Activated CD8-positive, alpha-beta memory T cell treated with anti-CD3 and anti-CD28 coated beads, Interleukin-2, amount 50 U/mL, for 4 hours (primary cell): ENCODE measurements at regions not wholly inside any gene's neighbourhood (a gene's known extent, or its start where the extent isn't known, plus 50 kb on each side); places are given as distances from the start of the nearest gene placed in this dataset.

Experiments used
- DNase-seq: peaks from one replicate; pipeline ENCODE4 v3.0.0-alpha.2; 2020

DNA sequence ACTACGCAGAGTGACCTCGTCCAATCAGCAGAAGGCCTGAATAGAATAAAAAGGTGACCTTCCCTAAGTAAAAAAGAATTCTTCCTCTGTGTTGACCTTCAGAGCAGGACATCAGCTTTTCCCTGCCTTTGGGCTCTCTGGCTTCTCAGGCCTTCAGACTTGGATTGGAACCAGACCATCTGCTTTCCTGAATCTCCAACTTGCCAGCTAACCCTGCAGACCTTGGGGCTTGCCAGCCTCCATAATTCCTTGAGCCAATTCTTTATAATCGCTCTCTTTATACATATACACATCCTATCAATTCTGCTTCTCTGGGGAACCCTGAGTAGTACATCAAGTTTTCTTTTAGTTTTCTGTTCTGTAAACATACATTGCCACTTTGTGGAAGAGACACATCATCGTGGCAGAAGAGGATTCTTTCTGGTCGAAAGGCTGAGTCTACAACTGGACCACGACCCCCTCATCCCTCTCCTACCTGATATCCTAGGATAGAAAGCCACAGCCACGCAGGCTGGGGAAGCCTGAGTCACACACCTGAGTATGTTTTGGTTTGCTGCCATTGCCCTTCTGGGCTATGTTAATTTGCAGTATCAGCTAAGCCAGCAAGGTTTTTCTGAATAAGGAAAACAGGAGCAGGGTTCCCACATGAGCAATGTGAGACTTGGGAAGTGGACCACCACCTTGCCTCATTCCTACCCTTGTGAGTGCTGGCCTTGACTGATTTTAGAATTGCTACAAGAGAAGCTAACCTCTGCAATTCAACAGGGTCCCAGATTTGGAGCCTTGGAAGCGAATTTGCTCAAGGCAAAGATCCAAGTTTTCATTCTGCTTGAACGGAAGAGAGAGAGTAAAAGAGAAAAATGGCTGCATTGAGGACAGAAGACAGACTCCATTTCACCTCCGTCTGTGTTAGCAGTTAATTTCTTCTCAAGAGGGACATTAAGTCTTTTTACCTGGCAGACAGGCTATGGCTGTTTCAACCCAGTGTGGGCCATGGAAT is 445.2 kb upstream of the FZD8 start:
- no peak for DNase-seq

DNA sequence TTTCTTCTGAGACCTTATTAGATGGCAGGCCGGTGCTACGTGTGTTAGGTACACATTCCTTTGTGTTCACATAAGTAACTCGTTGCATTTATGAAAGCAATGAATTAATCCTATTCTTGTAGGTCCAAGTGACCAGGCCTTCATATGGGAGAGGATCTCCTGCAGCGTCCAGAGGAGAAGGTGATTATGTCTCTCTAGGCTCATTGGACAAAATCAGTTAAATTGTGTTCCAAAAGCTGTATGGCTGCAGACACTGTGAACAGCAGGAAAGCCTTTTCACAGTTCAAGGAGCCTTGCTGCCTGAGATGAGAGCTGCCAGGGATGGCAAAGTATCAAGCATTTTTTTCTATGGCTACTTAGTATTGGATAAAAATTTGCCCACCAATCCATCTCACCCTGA is 433.1 kb upstream of the FZD8 start:
- no peak for DNase-seq

DNA sequence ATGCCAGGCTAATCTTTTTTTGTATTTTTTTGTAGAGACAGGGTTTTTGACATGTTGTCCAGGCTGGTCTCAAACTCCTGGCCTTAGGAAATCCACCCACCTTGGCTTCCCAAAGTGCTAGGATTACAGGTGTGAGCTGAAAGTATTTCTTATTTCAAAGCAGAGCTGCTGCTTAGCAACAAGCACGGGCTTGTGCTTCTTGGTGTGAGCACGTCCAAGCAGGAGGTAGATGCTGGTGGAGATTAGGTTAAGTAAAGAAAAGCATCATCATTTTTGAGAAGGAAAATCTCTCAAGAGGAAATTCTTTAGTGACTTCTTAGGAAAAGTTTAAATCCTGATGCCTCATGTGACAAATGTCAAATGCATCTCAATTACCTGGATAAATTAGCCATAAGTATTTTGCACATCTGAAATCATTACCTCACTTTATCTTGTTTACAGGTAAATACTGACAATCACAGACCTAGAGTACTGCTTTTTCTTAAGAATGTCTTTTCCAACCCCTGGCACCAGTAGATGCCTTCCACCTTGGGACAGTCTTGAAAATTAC is 431.8 kb upstream of the FZD8 start:
- no peak for DNase-seq

DNA sequence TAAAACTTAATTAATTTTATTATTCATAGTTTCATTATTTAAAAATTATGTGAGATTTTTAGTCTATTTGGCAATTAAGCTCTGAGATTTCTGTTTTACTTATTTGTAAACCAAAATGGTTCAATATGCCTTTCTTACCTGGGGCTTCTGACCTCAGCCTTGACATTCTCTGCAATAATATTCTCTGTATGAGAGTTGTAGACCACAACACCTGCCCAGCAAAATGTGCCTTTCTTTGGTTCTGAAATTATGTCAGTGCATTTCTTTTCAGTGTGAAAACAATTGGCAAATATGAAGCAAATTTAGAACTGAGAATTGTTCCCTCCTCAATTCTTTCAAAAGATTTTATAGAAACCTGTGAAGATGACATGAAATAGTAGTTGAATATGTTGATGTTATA is 426.4 kb upstream of the FZD8 start:
- no peak for DNase-seq

DNA sequence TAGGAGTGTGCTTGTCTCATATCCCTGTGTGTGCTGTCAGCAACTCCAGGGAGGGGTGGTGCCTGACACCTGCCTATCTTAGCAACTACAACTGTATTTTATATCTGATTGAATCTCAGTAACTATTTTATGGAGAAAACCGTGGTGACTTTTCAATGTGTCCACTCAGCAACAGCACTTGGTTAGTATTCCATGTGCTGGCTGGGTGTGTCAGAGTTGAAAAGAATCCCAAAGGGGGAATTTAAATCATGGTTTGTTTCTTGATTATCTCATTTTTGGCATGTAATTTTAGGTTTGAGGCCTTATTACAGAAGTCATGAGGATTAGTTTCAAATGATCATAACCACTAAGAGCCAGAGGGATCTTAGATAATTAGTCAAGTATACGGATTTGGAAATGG is 425.7 kb upstream of the FZD8 start:
- no peak for DNase-seq

DNA sequence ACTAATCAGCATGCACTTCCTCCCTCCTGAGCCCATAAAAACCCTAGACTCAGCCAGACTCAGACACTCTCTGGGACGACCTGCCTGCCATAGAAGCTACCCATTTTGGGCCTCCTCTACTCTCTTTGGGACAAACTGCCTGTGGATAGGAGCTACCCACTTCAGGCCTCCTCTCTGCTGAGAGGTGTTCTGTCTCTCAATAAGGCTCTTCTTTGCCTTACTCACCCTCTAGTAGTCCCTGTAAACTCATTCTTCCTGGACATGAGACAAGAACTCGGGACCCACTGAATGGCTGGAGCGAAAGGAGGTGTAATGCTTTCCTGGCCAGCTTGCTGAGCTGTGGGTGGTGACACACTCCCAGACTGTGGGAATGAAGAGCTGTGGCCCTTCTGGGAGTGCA is 424.8 kb upstream of the FZD8 start:
- DNase-seq = no peak

DNA sequence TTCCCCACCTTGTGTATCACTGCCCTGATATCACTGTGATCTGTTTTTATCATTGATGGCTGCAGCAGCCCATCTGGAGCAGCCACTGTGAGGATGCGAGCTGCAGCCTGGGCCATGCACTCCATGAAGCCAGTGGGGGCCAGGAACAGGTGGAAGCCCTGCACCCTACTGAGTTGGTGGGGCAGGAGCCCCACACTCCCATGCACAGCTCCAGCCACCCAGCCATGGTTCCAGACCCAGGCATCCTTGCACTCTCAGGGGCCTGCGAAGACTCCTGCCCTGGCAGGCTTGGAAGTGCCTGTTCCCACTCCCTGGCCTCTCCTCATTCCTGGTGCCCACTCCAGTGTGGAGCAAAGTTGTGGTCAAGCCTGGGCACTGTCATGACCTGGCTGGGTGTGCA is 424.0 kb upstream of the FZD8 start:
- DNase-seq = no peak

DNA sequence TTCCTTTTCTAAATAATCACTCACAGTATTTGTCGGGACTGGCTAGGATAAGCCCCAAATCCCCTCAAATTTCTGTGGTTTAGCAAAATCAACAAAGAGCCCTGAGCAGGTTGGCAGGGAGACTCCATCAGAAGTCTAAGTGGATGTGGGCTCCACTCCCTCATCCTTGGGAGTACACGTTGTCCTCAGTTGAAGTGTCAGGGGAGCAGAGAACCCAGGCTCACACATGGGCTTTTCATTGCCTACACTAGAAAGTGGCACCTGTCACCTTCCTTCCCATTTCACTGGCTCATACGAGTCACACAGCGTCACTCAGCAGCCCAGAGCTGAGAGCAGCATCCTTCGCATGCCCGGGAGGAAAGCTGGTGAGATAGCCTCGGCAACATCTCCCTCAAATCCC is 421.3 kb upstream of the FZD8 start:
- no peak for DNase-seq

DNA sequence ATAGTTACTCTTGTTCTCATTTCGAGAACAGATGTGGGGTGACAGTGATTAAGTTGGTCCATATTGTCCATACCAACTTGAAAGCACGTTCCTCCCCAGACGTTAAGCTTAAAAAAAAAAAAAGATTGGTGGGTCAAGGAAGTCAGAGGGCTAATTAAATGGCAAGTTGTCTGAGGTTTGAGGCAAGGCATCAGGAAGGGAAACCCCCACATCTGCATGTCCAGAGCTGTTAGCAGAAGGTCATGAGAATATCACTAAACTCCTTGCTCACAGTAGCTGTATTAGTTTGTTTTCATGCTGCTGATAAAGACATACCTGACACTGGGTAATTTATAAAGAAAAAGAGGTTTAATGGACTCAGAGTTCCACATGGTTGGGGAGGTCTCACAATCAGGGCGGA is 415.6 kb upstream of the FZD8 start:
- no peak for DNase-seq

DNA sequence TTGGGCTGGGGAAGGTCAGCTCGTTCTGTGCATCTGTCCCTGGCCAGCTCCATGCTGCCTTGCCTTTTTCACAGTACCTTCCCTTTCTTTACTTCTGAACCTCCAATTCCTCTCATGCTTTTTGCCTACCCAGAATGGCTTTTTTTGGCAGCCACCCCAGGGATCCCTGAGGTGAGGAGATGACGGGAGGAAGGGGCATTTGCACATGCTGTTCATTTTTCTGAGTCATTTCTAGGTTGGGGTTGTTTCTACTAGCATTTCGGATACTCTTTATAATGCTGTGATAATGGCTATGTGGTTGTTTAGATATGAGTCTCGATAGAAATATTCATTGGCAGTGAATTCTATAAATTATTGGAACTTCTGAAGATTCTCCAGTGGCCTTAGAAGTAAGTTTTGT is 415.1 kb upstream of the FZD8 start:
- no peak for DNase-seq

DNA sequence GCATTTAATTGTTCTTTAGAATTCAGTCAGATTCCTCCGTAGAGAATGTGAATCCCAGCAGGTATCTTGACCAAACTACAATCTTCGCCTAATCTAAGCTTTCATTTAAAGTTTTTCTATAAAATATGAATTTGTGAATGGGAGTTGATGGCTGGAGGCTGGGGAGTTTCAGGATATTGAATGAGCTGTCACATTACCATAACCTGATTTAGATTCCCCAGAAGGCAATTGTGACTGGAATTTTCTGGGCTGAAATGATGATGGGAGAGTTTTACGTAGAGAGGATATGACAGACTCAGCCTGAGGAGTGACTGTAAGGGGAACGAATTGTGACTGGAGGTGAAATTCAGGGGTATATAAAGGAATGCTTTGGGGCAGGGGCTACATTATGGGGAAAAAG is 411.7 kb upstream of the FZD8 start:
- no peak for DNase-seq

DNA sequence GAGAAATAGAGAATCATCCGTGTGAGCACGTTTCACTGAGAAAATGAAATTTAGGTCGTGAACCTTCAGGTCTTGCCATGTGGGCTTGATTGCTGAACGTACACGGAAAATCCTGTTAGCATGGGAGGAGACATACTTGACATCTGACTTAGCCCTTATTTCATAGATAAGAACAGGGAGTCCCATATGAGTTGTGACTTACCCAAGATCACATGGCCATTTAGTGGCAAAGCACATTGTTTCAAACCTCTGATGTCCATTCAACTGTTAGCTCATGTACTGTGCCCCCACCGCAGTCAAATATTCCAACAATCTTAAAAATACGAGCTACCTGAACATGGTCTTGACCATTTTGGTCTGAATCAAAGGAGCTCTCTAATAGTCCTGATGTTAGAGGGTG is 411.2 kb upstream of the FZD8 start:
- no peak for DNase-seq

DNA sequence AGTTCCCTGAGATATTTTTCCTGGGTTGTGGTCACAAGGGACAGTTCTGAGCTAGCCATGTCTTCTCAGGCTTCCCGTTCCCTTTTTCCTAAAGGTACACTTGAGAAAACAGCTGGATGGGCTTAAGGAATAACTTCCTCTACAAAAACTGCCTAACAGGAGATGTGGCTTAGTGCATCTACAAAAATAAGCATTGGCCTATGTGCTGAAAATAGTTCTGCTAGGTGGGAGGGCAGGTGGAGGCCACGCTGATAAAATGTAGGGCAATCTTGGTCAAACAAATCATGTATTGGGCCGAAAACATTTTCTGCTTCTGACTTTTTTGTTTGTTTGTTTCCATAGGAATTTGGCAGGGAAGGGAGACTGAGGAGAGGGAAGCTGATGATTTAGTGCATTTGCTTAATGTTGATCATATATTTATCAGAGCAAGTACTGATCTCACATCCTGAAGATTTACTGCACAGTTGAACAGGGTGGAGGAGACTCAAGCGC is 409.4 kb upstream of the FZD8 start:
- no peak for DNase-seq

DNA sequence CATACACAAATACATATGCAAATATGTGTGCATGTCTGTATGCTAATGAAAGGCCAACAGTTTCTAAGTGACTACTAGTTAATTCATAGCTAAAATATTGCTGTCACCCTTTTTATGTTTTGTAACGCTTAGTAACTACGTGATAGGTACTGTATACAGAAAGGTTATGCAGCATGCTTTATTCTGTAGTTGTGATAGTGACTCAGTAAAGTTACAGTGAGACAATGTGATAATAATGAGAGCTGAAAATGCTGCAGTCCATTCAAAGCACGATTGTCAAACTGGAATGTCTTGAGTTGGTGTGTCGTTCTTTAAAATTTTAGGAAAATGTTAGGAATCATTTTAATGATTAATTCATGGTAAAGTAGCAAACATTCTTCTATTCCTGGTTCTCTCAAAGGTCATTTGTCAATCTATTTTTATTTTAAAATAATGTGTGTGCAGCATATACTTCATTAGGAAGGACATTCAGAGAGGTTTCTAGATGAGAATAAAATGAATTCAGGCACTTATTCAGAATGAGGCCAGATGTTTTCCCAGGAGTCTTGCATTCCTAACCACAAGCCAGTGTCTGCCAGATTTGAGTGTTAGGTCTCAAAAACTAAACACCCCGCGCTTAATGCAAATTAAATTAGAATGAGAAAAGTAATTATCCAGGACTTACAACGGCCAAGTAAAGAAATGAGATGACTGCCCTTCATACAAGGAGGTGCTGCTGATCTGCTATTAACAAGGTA is 408.8 kb upstream of the FZD8 start:
- no peak for DNase-seq

DNA sequence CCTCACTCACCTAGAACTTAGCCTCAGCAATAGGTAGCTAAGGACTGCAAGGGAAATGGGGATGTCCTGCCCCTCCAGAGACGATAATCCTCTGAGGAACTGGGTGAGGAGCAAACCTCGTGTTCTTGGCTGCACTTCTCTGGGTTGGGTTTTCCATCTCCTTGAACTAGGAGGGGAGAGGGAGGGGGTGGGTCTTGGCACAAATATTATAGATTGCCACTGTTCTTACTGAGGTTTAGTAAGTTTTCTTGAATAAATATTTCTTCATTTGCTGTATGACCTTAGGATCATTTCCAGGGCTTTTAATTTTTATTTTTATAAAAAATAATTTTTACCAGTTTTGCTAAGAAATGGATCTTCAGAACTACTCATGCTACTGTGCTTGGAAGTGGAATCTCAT is 406.7 kb upstream of the FZD8 start:
- DNase-seq = no peak

DNA sequence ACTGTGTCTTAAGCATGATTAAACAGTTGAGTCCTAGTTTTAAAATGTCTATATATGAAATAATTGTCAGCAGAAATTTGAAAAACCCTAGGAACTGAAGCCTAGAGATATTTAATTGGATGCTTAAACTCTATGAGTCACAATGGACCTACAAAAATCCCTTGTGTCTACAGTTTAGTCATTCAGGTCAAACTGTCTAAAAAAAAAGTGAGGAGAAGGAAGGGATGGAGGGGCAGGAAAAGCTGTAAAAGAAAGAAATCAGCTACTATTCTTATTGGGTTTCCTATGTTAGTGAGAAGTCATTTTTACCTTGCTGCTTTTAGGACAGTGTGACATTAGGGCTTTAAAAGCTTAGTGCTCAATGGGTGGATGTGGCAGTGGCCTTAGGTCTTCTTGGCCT is 406.1 kb upstream of the FZD8 start:
- no peak for DNase-seq

DNA sequence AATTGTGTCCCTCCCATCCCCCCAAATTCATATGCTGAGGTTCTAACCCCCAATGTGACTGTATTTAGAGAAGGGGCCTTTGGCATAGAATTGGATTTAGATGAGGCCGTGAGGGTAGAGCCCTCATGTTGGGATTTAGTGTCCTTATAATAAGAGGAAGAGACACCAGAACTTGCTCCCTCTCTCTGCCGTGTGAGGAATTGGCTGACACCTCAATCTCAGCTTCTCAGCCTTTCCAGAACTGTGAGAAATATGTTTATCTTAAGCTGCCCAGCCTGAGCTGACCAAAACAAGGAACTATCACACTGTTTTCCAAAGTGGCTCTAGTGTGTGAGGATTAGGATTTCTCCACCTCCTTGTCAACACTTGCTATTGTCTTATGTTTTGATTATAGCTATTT is 400.0 kb upstream of the FZD8 start:
- no peak for DNase-seq

DNA sequence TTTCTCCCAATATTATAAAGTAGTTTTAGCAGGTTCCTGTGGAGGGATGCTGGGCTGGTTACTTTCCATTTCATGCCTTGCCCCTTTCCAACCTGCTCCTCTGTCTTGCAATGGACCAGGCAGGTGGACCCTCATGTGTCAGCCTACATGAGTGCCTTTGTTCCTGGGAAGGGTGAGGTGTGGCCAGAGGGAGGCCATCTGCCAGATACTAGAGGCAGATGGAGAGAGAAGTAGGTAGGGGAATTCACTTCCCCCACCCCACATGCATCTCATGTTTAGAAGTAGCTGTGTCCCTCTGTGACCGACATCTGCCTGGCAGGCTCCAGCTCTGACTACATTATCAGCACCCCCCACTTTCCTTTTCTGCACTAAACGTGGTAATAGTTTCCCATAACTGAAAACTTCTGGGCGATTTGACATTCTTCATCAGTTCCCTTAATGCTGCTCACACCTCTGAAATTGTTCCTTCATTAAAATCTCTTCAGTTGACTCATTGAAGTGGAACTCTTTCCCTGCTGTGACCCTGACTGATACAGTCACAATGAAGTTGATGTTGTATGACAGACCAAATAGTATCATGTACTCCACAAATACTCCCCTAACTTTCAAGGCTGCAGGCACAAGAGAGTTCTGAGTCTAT is 396.3 kb upstream of the FZD8 start:
- DNase-seq = no peak

DNA sequence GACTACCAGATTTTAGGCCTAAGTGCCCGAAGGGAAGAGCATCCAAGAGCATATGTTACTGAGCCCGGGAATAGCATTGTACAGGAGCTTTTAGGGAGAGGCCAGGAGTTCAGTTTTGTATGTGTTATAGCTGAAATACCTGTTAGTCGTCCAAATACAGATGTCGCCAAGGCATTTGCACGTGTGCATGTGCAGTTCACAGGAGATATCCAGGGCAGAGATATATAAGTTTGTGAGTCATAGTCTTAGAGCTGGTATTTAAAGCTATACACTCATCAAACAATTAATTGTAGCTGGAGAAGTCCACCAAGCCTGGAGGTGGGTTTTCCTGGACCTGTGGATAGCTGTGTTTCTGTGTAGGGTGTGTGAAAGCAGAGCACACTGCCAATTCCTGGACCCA is 394.0 kb upstream of the FZD8 start:
- no peak for DNase-seq

DNA sequence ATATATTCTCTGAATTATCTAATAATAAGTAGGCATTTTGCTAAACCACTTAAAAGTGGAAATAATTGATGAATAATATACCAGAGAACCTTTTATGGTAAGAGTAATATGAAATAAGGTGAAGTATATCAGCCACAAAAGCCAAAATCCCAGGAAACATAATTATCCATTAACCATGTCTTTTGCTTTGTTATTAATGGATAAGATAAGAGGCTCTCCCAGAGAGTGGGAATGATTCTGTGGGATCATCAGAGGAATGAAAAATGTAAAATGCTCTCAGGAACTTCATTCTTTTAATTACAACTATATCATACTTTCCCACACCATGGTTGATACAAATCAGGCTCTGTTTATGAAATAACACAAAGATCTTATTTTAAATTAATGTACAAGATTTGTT is 391.7 kb upstream of the FZD8 start:
- no peak for DNase-seq

DNA sequence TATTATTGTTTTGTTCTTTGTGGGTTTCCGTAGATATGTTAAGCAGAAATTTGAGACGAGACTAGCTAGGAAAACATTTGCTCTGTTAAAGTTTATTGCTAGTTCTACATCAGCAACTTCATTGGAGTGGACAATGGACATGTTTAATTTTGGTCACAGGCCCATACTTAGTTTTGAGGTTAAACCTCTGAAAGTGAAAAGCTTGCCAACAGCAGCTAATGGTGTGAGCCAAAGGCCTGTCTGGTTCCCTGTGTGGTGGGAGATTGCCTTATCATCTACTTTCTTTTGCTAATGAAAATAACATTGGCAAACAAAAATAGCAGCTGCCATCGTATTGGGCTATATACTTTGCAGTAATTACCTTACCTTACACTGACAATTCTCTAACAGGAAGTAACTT is 388.4 kb upstream of the FZD8 start:
- DNase-seq = no peak

DNA sequence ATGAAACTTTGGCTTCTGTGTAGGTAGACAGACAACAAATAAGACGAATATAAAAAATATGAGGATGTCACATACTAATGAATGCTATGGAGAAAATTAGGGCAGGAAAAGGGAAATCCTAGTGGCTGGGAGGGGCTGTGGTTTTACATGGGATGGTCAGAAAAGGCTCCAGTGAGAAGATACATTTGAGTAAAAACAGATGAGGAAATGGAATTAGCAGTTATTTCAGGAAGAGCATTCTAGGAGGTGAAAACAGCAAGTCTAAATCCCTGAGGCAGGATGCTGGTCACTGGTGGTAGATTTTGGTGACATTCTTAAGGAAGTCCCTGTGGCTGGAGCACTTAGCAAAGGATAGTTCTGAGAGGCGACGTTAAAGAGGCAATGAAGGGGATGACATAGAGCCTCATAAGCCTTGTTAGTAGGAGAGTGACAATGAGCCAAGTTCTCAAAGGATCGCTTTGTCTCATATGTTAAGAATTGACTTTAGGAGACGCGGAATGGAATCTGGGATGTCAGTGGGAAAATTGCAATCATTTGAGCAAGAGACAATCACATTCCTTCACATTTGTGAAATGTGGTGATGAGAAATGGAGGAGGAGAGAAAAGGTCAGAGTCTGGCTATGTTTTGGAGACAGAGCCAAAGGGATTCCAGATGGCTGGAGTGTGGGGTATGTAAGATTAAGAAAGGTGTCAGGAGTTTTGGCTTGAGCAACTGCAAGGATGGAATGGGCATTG is 384.7 kb upstream of the FZD8 start:
- no peak for DNase-seq

DNA sequence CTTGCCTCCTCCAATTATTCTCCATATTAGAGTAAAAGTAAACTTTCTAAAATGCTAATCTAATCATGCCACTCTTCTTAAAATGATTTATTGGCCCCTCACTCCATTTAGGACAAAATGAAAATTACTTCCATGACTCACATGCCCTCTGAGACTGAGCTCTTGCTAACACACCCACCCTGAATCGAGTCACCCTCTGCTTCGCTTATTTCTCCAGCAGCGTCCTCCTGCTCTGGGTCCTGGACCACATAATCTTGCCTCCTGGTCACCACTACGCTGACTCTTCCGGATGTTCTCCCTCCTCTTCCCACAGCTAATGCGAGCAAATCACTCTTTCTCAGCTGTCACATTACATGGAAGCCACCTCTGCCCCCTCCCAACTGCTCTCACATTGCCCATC is 384.0 kb upstream of the FZD8 start:
- no peak for DNase-seq
